DOHH2 (cell line): ENCODE measurements at regions not wholly inside any gene's neighbourhood (a gene's known extent, or its start where the extent isn't known, plus 50 kb on each side); places are given as distances from the start of the nearest gene placed in this dataset.

Experiments
- H3F3A ChIP-seq: fragments of 200-600 bp; sonication (generic), shearing (Covaris generic); 2 replicates; pipeline ENCODE4 v1.6.0; 2016; ENCODE audit warnings: antibody characterized with exemption, mild to moderate bottlenecking; ENCODE audit not compliant: control insufficient read depth, insufficient read depth
- H3K27ac ChIP-seq: fragments of 200-600 bp; sonication (generic); 2 replicates; pipeline ENCODE4 v1.5.1; 2014; ENCODE audit warnings: low read depth, mild to moderate bottlenecking, low read length, moderate library complexity
- H3K27me3 ChIP-seq: fragments of 200-600 bp; sonication (generic); 2 replicates; pipeline ENCODE4 v1.6.1; 2014; ENCODE audit warnings: mild to moderate bottlenecking, low read length, mixed read lengths; ENCODE audit not compliant: control insufficient read depth
- H3K36me3 ChIP-seq: fragments of 200-600 bp; sonication (generic); 2 replicates; pipeline ENCODE4 v1.6.1; 2014; ENCODE audit warnings: mild to moderate bottlenecking, low read length, moderate library complexity, mixed read lengths; ENCODE audit not compliant: control insufficient read depth
- H3K4me1 ChIP-seq: fragments of 200-600 bp; sonication (generic); 2 replicates; pipeline ENCODE4 v1.6.1; 2014; ENCODE audit warnings: mild to moderate bottlenecking, low read length, mixed read lengths; ENCODE audit not compliant: control insufficient read depth
- H3K4me2 ChIP-seq: fragments of 200-600 bp; sonication (generic); 2 replicates; pipeline ENCODE4 v1.6.0; 2014; ENCODE audit warnings: mild to moderate bottlenecking, low read length, moderate library complexity
- H3K4me3 ChIP-seq: fragments of 200-600 bp; sonication (generic); 2 replicates; pipeline ENCODE4 v1.5.1; 2014; ENCODE audit warnings: mild to moderate bottlenecking, low read length, mixed read lengths
- H3K79me2 ChIP-seq: fragments of 200-600 bp; sonication (generic); 2 replicates; pipeline ENCODE4 v1.6.1; 2014; ENCODE audit warnings: mild to moderate bottlenecking, low read length, mixed read lengths; ENCODE audit not compliant: control insufficient read depth
- H3K9me2 ChIP-seq: fragments of 200-600 bp; sonication (generic); replicated peaks from 2 replicates; pipeline ENCODE4 v1.6.1; 2014; ENCODE audit warnings: mild to moderate bottlenecking, low read length, mixed read lengths; ENCODE audit not compliant: control insufficient read depth
- H3K9me3 ChIP-seq: fragments of 200-600 bp; sonication (generic); 2 replicates; pipeline ENCODE4 v1.6.1; 2014; ENCODE audit warnings: antibody characterized with exemption, low read length, mixed read lengths; ENCODE audit not compliant: control insufficient read depth, insufficient read depth
- H4K20me1 ChIP-seq: fragments of 200-600 bp; sonication (generic); 2 replicates; pipeline ENCODE4 v1.6.0; 2014; ENCODE audit warnings: low read depth, mild to moderate bottlenecking, antibody characterized with exemption, low read length, moderate library complexity; ENCODE audit not compliant: control insufficient read depth, insufficient read depth
- CTCF ChIP-seq: fragments of 200-600 bp; sonication (generic); IDR thresholded peaks from one replicate; pipeline ENCODE4 v1.5.1; 2014; ENCODE audit warnings: antibody characterized with exemption, mild to moderate bottlenecking, low read depth, low read length; ENCODE audit not compliant: poor library complexity, severe bottlenecking
- EZH2phosphoT487 ChIP-seq: fragments of 200-600 bp; sonication (generic); IDR thresholded peaks from 2 replicates; pipeline ENCODE4 v1.6.1; 2017; ENCODE audit warnings: borderline replicate concordance, mild to moderate bottlenecking, antibody characterized with exemption, low read length, moderate library complexity, mixed read lengths

- Histone ChIP-seq H4K20me1 (no peaks in the 10 kb centered on the region), H3K36me3 (no peaks in the 10 kb centered on the region), H3F3A (no peaks in the 10 kb centered on the region), H3K4me3 (no peak overlapping the region), H3K79me2 (no peaks in the 10 kb centered on the region), H3K4me1 (no peaks in the 10 kb centered on the region), H3K9me2 (no peaks in the 10 kb centered on the region), H3K4me2 (no peak overlapping the region), H3K9me3 (no peaks in the 10 kb centered on the region), H3K27ac (no peak overlapping the region), H3K27me3 (no peaks in the 10 kb centered on the region)
- no peak for TF ChIP-seq EZH2phosphoT487
- no peak for TF ChIP-seq CTCF
These were observed 76.7 kb upstream of the SSTR4 start for GRCh38 chr20:22958390-22958789.

- Histone ChIP-seq H3K27ac (no peak overlapping the region), H3F3A (no peaks in the 10 kb centered on the region), H3K9me3 (no peaks in the 10 kb centered on the region), H3K36me3 (no peaks in the 10 kb centered on the region), H3K27me3 (no peaks in the 10 kb centered on the region), H3K4me3 (no peak overlapping the region), H3K4me2 (no peak overlapping the region), H4K20me1 (no peaks in the 10 kb centered on the region), H3K9me2 (no peaks in the 10 kb centered on the region), H3K4me1 (no peaks in the 10 kb centered on the region), H3K79me2 (no peaks in the 10 kb centered on the region)
- no peak for TF ChIP-seq EZH2phosphoT487
- no peak for TF ChIP-seq CTCF
These were observed 72.3 kb upstream of the SSTR4 start for GRCh38 chr20:22962567-22963439.

- Histone ChIP-seq H4K20me1 (no peaks in the 10 kb centered on the region), H3K27me3 (no peaks in the 10 kb centered on the region), H3K4me3 (no peak overlapping the region), H3K27ac (no peak overlapping the region), H3K9me3 (no peaks in the 10 kb centered on the region), H3K79me2 (no peaks in the 10 kb centered on the region), H3K9me2 (no peaks in the 10 kb centered on the region), H3F3A (no peaks in the 10 kb centered on the region), H3K4me2 (no peak overlapping the region), H3K4me1 (no peaks in the 10 kb centered on the region), H3K36me3 (no peaks in the 10 kb centered on the region)
- no peak for TF ChIP-seq EZH2phosphoT487
- TF ChIP-seq CTCF: no peak
These were observed 71.5 kb upstream of the SSTR4 start for GRCh38 chr20:22963581-22963980.
